MCF 10A (cell line): ENCODE measurements at regions not wholly inside any gene's neighbourhood (a gene's known extent, or its start where the extent isn't known, plus 50 kb on each side); places are given as distances from the start of the nearest gene placed in this dataset.

Experiments used
- BruUV-seq: library from RNA; stranded (reverse); fragments of 400-500 nt; replicated peaks from 2 replicates; lab custom pipeline; 2021; lab: Mats Ljungman, UMichigan
- CTCF ChIA-PET: fragments of 300-600 bp; sonication (Branson Sonifier 250); formaldehyde crosslinking; extraction: SDS; loops from one replicate; lab custom pipeline; 2021; ENCODE audit warnings: antibody characterized with exemption, inconsistent platforms; lab: Yijun Ruan, JAX
- POLR2A ChIA-PET: fragments of 300-600, 350-650 bp; sonication (Branson Sonifier 250); formaldehyde crosslinking; extraction: SDS; loops from one replicate; lab custom pipeline; 2020; ENCODE audit warnings: antibody characterized with exemption, inconsistent platforms; lab: Yijun Ruan, JAX
- DNase-seq: peaks from one replicate; pipeline ENCODE4 v3.0.0-alpha.2; 2018; ENCODE audit not compliant: unreplicated experiment
- H3K27ac Mint-ChIP-seq: one replicate; pipeline ENCODE4 v1.8.0; 2022; ENCODE audit warnings: mild to moderate bottlenecking, low read depth, mixed read lengths; ENCODE audit not compliant: unreplicated experiment
- H3K27me3 Mint-ChIP-seq: one replicate; pipeline ENCODE4 v1.8.0; 2022; ENCODE audit warnings: mixed read lengths; ENCODE audit not compliant: insufficient read depth, unreplicated experiment
- H3K36me3 Mint-ChIP-seq: one replicate; pipeline ENCODE4 v1.8.0; 2022; ENCODE audit warnings: mild to moderate bottlenecking, moderate library complexity, mixed read lengths; ENCODE audit not compliant: insufficient read depth, unreplicated experiment
- H3K4me1 Mint-ChIP-seq: one replicate; pipeline ENCODE4 v1.8.0; 2022; ENCODE audit warnings: mixed read lengths; ENCODE audit not compliant: insufficient read depth, unreplicated experiment
- H3K4me3 Mint-ChIP-seq: one replicate; pipeline ENCODE4 v1.8.0; 2022; ENCODE audit warnings: mild to moderate bottlenecking, moderate library complexity, mixed read lengths; ENCODE audit not compliant: unreplicated experiment
- H3K9me3 Mint-ChIP-seq: one replicate; pipeline ENCODE4 v1.8.0; 2022; ENCODE audit warnings: mixed read lengths; ENCODE audit not compliant: unreplicated experiment
- intact Hi-C: fragments of 100-400 bp; cut with micrococcal nuclease; formaldehyde crosslinking; loops from 2 replicates; pipeline ENCODE4 v1.14.1; 2022
- TF ChIP-seq, protein P1 (sequence below): fragments of 200-600 bp; IDR thresholded peaks from one replicate; pipeline ENCODE4 v1.8.0; 2022; ENCODE audit warnings: antibody characterized with exemption, mild to moderate bottlenecking; ENCODE audit not compliant: unreplicated experiment

DNA sequence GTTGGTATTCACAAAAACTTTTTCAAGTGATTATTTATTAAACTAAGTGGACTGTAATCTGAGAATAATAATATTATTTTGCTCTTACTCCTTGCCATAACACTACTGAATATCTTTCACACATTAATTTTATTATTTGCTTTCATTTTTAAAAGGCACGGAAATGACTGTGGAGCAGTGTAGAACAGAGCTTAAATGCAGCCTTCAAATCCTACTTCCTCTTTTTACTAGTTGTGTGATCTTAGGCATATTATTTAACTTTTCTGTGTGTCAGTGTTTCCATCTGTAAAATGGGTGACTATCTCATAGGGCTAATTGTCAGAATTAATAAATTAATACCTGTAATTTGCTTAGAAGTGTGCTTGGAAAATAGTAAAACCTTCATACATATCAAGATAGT is 55.5 kb upstream of the SLC8A1 start:
- POLR2A ChIA-PET = no interaction called here
- Mint-ChIP-seq H3K27ac (no peak overlapping the region), H3K36me3 (no peaks in the 10 kb centered on the region), H3K9me3 (peaks cover 6% of the 10 kb centered on the region), H3K4me3 (no peak overlapping the region), H3K27me3 (no peaks in the 10 kb centered on the region), H3K4me1 (peaks cover 23% of the 10 kb centered on the region)
- TF ChIP-seq, protein P1, sequence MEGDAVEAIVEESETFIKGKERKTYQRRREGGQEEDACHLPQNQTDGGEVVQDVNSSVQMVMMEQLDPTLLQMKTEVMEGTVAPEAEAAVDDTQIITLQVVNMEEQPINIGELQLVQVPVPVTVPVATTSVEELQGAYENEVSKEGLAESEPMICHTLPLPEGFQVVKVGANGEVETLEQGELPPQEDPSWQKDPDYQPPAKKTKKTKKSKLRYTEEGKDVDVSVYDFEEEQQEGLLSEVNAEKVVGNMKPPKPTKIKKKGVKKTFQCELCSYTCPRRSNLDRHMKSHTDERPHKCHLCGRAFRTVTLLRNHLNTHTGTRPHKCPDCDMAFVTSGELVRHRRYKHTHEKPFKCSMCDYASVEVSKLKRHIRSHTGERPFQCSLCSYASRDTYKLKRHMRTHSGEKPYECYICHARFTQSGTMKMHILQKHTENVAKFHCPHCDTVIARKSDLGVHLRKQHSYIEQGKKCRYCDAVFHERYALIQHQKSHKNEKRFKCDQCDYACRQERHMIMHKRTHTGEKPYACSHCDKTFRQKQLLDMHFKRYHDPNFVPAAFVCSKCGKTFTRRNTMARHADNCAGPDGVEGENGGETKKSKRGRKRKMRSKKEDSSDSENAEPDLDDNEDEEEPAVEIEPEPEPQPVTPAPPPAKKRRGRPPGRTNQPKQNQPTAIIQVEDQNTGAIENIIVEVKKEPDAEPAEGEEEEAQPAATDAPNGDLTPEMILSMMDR = no peak
- no TSS peak for BruUV-seq
- intact Hi-C loops = no loop called here
- CTCF ChIA-PET = no interaction called here
- DNase-seq = no peak

DNA sequence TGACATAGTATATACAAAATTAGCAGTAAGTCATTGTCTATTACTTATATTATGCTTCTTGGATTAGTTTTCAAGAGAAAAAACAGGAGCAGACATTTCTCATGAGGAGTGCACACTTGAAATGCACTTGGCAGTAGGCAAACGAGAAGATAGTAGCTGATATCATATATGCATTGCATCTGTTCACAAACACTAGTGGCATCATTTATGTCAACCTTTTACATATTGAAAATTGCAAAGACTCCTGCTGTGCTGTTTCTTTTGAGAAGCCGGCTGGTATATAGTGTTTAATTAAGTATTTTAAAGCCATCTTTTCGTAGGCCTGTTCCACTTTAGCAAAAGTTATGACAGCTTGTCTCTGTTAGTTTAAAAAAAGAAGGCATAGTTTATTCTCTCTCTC is 58.4 kb upstream of the SLC8A1 start:
- H3K9me3 Mint-ChIP-seq = peaks cover 6% of the 10 kb centered on the region
- TF ChIP-seq, protein P1 = no peak
- intact Hi-C loops = no loop called here
- no peaks in the 10 kb centered on the region for H3K36me3 Mint-ChIP-seq
- POLR2A ChIA-PET = no interaction called here
- H3K4me3 Mint-ChIP-seq = no peak overlapping the region
- BruUV-seq = no TSS peak
- no peaks in the 10 kb centered on the region for H3K27me3 Mint-ChIP-seq
- no peak for DNase-seq
- CTCF ChIA-PET = interaction anchor here (0.5 kb wide), 1 partner anchor 19 kb away, joined by 3 read pairs; no protein-coding TSS in a partner anchor
- peaks cover 27% of the 10 kb centered on the region for H3K4me1 Mint-ChIP-seq
- H3K27ac Mint-ChIP-seq = no peak overlapping the region

DNA sequence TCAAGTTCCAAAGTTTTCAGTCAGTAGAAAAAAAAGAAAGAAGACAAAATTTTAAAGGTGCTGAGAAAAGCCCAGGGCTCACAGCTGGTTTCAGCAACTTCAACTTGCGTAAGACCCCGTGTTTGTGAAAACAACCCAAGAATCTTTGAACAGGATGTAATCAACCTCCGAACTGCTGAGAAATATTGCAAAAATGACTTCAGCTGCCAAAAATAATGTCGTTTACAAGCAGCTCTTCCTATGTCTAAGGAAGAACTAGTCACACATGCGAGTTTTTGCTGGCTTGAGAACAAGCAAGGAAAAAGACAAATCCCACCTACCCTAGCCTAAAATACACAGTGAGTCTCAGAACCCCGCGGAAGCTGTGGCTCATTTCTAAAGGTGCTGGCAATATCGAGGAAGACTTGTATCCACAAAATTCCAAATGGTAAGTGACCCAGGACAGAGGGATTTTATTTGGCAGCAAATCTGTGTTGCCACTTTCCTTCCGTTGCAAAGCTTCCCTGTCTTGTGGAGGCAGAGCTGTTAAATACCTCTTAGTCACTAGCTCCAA is 59.8 kb upstream of the SLC8A1 start:
- Mint-ChIP-seq H3K27ac (peak overlapping the region; percentile 66), H3K9me3 (peaks cover 6% of the 10 kb centered on the region), H3K36me3 (no peaks in the 10 kb centered on the region), H3K4me1 (peaks cover 27% of the 10 kb centered on the region), H3K4me3 (peak overlapping the region; percentile 60), H3K27me3 (no peaks in the 10 kb centered on the region)
- ChIA-PET CTCF (interaction anchor here (0.7 to 1.2 kb wide), 3 partner anchors 12 to 249 kb away, joined by 3 to 5 read pairs (median 3); no protein-coding TSS in a partner anchor), POLR2A (interaction anchor here (0.8 to 1.0 kb wide), 3 partner anchors 10 to 598 kb away, joined by 3 to 4 read pairs (median 4); no protein-coding TSS in a partner anchor)
- TF ChIP-seq, protein P1 = no peak
- no TSS peak for BruUV-seq
- DNase-seq = peak; percentile 88
- intact Hi-C loops = no loop called here

DNA sequence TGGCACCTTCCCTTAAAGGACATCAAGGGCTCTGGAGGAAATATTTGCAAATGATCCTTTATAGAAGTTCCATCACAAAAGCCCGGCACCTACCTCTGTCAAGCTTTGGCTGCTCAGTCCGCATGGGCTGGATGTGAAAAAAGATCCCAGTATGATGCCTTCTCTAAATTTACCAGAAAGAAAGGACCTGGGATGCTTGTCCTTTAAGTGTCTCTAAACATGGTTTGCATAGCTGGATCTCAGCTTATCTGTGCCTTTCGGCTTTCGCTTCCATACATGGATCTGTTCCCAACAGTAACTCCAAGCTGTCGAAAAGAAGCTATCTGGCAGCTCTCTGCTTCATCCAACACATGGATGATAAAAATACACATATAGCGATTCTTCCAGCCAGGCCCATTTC is 60.4 kb upstream of the SLC8A1 start:
- Mint-ChIP-seq H3K9me3 (peaks cover 6% of the 10 kb centered on the region), H3K36me3 (no peaks in the 10 kb centered on the region), H3K27me3 (no peaks in the 10 kb centered on the region), H3K4me1 (peaks cover 27% of the 10 kb centered on the region), H3K4me3 (peak overlapping the region; percentile 60), H3K27ac (peak overlapping the region; percentile 66)
- ChIA-PET CTCF (interaction anchor here (0.7 to 1.2 kb wide), 3 partner anchors 13 to 249 kb away, joined by 3 to 5 read pairs (median 3); no protein-coding TSS in a partner anchor), POLR2A (interaction anchor here (0.8 to 1.0 kb wide), 3 partner anchors 9 to 599 kb away, joined by 3 to 4 read pairs (median 4); no protein-coding TSS in a partner anchor)
- TF ChIP-seq, protein P1 = no peak
- no TSS peak for BruUV-seq
- no peak for DNase-seq
- intact Hi-C loops = no loop called here
